Right lobe of liver (tissue), 4 donors: ENCODE measurements at regions not wholly inside any gene's neighbourhood (a gene's known extent, or its start where the extent isn't known, plus 50 kb on each side); places are given as distances from the start of the nearest gene placed in this dataset.

ENCODE experiments used
- POLR2A ChIP-seq: fragments of 450-650 bp; IDR thresholded peaks from one replicate; pipeline ENCODE4 v1.6.1; 2017; ENCODE audit warnings: antibody characterized with exemption, mild to moderate bottlenecking
- TF ChIP-seq, protein P1 (sequence below), 4 donors: fragments of 200-600 bp in 3 of 4; fragments of 450-650 bp in 1 of 4; IDR thresholded peaks; one replicate each; pipeline versions ENCODE4 v1.5.1 to v1.8.0; 2016 to 2022; ENCODE audit warnings: antibody characterized with exemption in 4 of 4, mild to moderate bottlenecking in 2 of 4
- donor health status: DM: no; HTN: no; CAD: no.
- donor health status: DM: no; HTN: no; CAD: no.
- donor health status: DM: no; HTN: yes; CAD: no.

DNA sequence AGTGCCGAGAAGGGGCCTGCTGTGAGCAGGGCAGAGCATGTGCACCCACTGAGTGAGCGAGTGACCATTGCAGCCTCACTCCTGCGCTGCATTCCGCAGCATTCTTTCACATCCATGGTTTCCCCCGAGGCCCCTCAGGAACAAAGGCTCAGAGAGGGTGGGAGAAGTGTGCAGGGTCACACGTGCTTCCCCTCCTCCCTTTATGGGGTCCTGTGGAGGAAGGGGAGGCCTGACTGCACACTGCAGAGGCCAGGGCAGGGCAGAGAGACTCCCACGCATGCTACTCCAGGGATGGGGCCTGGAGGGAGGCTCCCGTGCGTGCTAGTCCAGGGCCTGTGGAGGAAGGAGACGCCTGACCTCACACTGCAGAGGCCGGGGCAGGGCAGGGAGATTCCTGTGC, 63.2 kb downstream of the DIO3 start:
- TF ChIP-seq, protein P1, sequence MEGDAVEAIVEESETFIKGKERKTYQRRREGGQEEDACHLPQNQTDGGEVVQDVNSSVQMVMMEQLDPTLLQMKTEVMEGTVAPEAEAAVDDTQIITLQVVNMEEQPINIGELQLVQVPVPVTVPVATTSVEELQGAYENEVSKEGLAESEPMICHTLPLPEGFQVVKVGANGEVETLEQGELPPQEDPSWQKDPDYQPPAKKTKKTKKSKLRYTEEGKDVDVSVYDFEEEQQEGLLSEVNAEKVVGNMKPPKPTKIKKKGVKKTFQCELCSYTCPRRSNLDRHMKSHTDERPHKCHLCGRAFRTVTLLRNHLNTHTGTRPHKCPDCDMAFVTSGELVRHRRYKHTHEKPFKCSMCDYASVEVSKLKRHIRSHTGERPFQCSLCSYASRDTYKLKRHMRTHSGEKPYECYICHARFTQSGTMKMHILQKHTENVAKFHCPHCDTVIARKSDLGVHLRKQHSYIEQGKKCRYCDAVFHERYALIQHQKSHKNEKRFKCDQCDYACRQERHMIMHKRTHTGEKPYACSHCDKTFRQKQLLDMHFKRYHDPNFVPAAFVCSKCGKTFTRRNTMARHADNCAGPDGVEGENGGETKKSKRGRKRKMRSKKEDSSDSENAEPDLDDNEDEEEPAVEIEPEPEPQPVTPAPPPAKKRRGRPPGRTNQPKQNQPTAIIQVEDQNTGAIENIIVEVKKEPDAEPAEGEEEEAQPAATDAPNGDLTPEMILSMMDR (IDR thresholded peaks at IDR 0.05), result no peak
- no peak for TF ChIP-seq POLR2A
